OCI-LY7 (cell line): ENCODE measurements at regions not wholly inside any gene's neighbourhood (a gene's known extent, or its start where the extent isn't known, plus 50 kb on each side); places are given as distances from the start of the nearest gene placed in this dataset.

Source experiments
- EZH2phosphoT487 ChIP-seq: fragments of 200-600 bp; sonication (generic); IDR thresholded peaks from 2 replicates; pipeline ENCODE4 v1.6.1; 2018; ENCODE audit warnings: low read depth, borderline replicate concordance, mild to moderate bottlenecking, mixed run types, antibody characterized with exemption, low read length, moderate library complexity, mixed read lengths
- TF ChIP-seq, protein P1 (sequence below): fragments of 200-600 bp; sonication (generic); conservative IDR thresholded peaks from 2 replicates; pipeline ENCODE4 v1.5.1; 2014; ENCODE audit warnings: mild to moderate bottlenecking, antibody characterized with exemption, low read length, moderate library complexity, mixed read lengths

- TF ChIP-seq, protein P1, sequence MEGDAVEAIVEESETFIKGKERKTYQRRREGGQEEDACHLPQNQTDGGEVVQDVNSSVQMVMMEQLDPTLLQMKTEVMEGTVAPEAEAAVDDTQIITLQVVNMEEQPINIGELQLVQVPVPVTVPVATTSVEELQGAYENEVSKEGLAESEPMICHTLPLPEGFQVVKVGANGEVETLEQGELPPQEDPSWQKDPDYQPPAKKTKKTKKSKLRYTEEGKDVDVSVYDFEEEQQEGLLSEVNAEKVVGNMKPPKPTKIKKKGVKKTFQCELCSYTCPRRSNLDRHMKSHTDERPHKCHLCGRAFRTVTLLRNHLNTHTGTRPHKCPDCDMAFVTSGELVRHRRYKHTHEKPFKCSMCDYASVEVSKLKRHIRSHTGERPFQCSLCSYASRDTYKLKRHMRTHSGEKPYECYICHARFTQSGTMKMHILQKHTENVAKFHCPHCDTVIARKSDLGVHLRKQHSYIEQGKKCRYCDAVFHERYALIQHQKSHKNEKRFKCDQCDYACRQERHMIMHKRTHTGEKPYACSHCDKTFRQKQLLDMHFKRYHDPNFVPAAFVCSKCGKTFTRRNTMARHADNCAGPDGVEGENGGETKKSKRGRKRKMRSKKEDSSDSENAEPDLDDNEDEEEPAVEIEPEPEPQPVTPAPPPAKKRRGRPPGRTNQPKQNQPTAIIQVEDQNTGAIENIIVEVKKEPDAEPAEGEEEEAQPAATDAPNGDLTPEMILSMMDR = no peak
- no peak for TF ChIP-seq EZH2phosphoT487
Measured at GRCh38 chr18:2082676-2083075, 488.6 kb downstream of the METTL4 start.
